ACHN (cell line): ENCODE measurements at regions not wholly inside any gene's neighbourhood (a gene's known extent, or its start where the extent isn't known, plus 50 kb on each side); places are given as distances from the start of the nearest gene placed in this dataset.
A peak's percentile ranks its signal among the peaks of the same experiment; 100 is the strongest.
"Not testable (repeated sequence)": the region's sequence is repeated elsewhere in the genome, so short reads cannot be mapped to it uniquely, and the experiment has no call there.

ENCODE experiments used
- DNase-seq: peaks from one replicate; pipeline ENCODE4 v3.0.0-alpha.2; 2015
- in situ Hi-C: cut with HindIII; loops from 2 replicates; pipeline ENCODE4 v1.10.0; 2017; ENCODE audit warnings: low sequenced_read_pairs, low pct_ligation_motif_present, low pct_unique_long_range_greater_than_20kb

GRCh38 chr16:10232757-10233156 lies 50.5 kb upstream of the GRIN2A start:
- no peak for DNase-seq

GRCh38 chr16:10239640-10240039 lies 57.4 kb upstream of the GRIN2A start:
- no peak for DNase-seq
- in situ Hi-C loops, result no loop called here

More at GRCh38 chr16:10232757-10233156, 50.5 kb upstream of the GRIN2A start:
- in situ Hi-C loops, result no loop called here

GRCh38 chr16:10240854-10241613 lies 58.8 kb upstream of the GRIN2A start:
- no peak for DNase-seq
- in situ Hi-C loops, result no loop called here

GRCh38 chr16:10242097-10242496 lies 59.9 kb upstream of the GRIN2A start:
- in situ Hi-C loops, result no loop called here
- DNase-seq, result no peak

GRCh38 chr16:10242916-10243315 lies 60.7 kb upstream of the GRIN2A start:
- in situ Hi-C loops, result no loop called here
- no peak for DNase-seq

GRCh38 chr16:10245002-10245401 lies 62.8 kb upstream of the GRIN2A start:
- DNase-seq, result no peak
- in situ Hi-C loops, result no loop called here

- in situ Hi-C loops, result no loop called here
- no peak for DNase-seq
These were observed 68.1 kb upstream of the GRIN2A start for GRCh38 chr16:10250137-10250828.

- in situ Hi-C loops, result no loop called here
- no peak for DNase-seq
These were observed 69.9 kb upstream of the GRIN2A start for GRCh38 chr16:10252155-10252554.

- no peak for DNase-seq
- in situ Hi-C loops, result no loop called here
These were observed 71.2 kb upstream of the GRIN2A start for GRCh38 chr16:10253409-10253808.

- DNase-seq, result no peak
- in situ Hi-C loops, result no loop called here
These were observed 73.5 kb upstream of the GRIN2A start for GRCh38 chr16:10255728-10256127.

GRCh38 chr16:10256784-10257641 lies 74.8 kb upstream of the GRIN2A start:
- in situ Hi-C loops, result no loop called here
- DNase-seq, result peak; percentile 50

- in situ Hi-C loops, DNase-seq: not testable (repeated sequence)
These were observed 75.5 kb upstream of the GRIN2A start for GRCh38 chr16:10257642-10258251.

- in situ Hi-C loops, result not testable (repeated sequence)
- DNase-seq, result peak; percentile 47
These were observed 76.8 kb upstream of the GRIN2A start for GRCh38 chr16:10258930-10259603.

- in situ Hi-C loops, result no loop called here
- DNase-seq, result no peak
These were observed 78.8 kb upstream of the GRIN2A start for GRCh38 chr16:10261077-10261476.

GRCh38 chr16:10261526-10261925 lies 79.3 kb upstream of the GRIN2A start:
- DNase-seq, in situ Hi-C loops: not testable (repeated sequence)

- no peak for DNase-seq
- in situ Hi-C loops, result no loop called here
These were observed 80.3 kb upstream of the GRIN2A start for GRCh38 chr16:10262377-10263132.

GRCh38 chr16:10265770-10266615 lies 83.8 kb upstream of the GRIN2A start:
- in situ Hi-C loops, result no loop called here
- DNase-seq, result no peak
